Tibial nerve (tissue), 4 donors: ENCODE measurements at regions not wholly inside any gene's neighbourhood (a gene's known extent, or its start where the extent isn't known, plus 50 kb on each side); places are given as distances from the start of the nearest gene placed in this dataset.

ENCODE experiments used
- DNase-seq, 2 donors: peaks; one replicate each; pipeline ENCODE4 v3.0.0-alpha.2; 2019; ENCODE audit warnings: low spot score in 2 of 2
- H3K27ac ChIP-seq, 4 donors: fragments of 200-600 bp; sonication (generic) in 3 of 4; one replicate each; pipeline ENCODE4 v1.5.1; 2017 to 2019; ENCODE audit warnings: mild to moderate bottlenecking in 1 of 4
- H3K27me3 ChIP-seq, 2 donors: fragments of 200-600 bp; sonication (generic) in 1 of 2; one replicate each; pipeline versions ENCODE4 v1.5.1 to v1.6.0; 2017 to 2019
- H3K36me3 ChIP-seq, 3 donors: fragments of 200-600 bp; sonication (generic); one replicate each; pipeline ENCODE4 v1.5.1; 2018 to 2019
- H3K4me1 ChIP-seq, 4 donors: fragments of 200-600 bp; sonication (generic) in 3 of 4; one replicate each; pipeline ENCODE4 v1.5.1; 2017 to 2019
- H3K4me3 ChIP-seq, 4 donors: fragments of 200-600 bp; sonication (generic) in 3 of 4; one replicate each; pipeline ENCODE4 v1.5.1; 2017 to 2019; ENCODE audit warnings: mild to moderate bottlenecking in 1 of 4, moderate library complexity in 1 of 4
- H3K9me3 ChIP-seq, 4 donors: fragments of 200-600 bp; sonication (generic) in 3 of 4; one replicate each; pipeline ENCODE4 v1.5.1; 2017 to 2019
- CTCF ChIP-seq, 5 experiments: fragments of 200-600 bp in 3 of 5; fragments of 450-650 bp in 2 of 5; sonication (generic) in 3 of 5; IDR thresholded peaks; one replicate each; pipeline ENCODE4 v1.5.1; 2016 to 2019; ENCODE audit warnings: antibody characterized with exemption in 5 of 5, mild to moderate bottlenecking in 3 of 5, moderate library complexity in 2 of 5
- EP300 ChIP-seq, 2 donors: sonication (generic); formaldehyde crosslinking; IDR thresholded peaks; one replicate each; pipeline ENCODE4 v1.6.1; 2017; ENCODE audit warnings: antibody characterized with exemption in 2 of 2, mild to moderate bottlenecking in 1 of 2
- POLR2A ChIP-seq, 2 donors: fragments of 450-650 bp; IDR thresholded peaks; one replicate each; pipeline ENCODE4 v1.6.1; 2017; ENCODE audit warnings: antibody characterized with exemption in 2 of 2, mild to moderate bottlenecking in 2 of 2, moderate library complexity in 2 of 2
- WGBS, 2 donors: methylation state at CpG; one replicate each; pipeline ENCODE4 v1.1.5; 2018; 5-methylcytosine and 5-hydroxymethylcytosine counted together

- WGBS, 2 donors = 64 to 71% methylated on average over 2 of the region's 2 CpGs
- no peaks in the 10 kb centered on the region for H3K4me1 ChIP-seq
- no peak overlapping the region for H3K27ac ChIP-seq
- no peak for DNase-seq
- TF ChIP-seq POLR2A (IDR thresholded peaks at IDR 0.05) = no peak
- no peak for TF ChIP-seq EP300 (IDR thresholded peaks at IDR 0.05)
- no peak for TF ChIP-seq CTCF (IDR thresholded peaks at IDR 0.05)
- H3K4me3 ChIP-seq = no peak overlapping the region
- peaks cover 0 to 5% of the 10 kb centered on the region in 2 donors for H3K27me3 ChIP-seq
- no peaks in the 10 kb centered on the region for H3K9me3 ChIP-seq
- H3K36me3 ChIP-seq = no peaks in the 10 kb centered on the region
These were observed 87.4 kb downstream of the FAM9B start for GRCh38 chrX:8946563-8946962.

GRCh38 chrX:8939322-8939721, 94.6 kb downstream of the FAM9B start:
- no peaks in the 10 kb centered on the region for H3K27me3 ChIP-seq
- TF ChIP-seq POLR2A (IDR thresholded peaks at IDR 0.05) (no peak), CTCF (IDR thresholded peaks at IDR 0.05) (no peak), EP300 (IDR thresholded peaks at IDR 0.05) (no peak)
- H3K4me3 ChIP-seq = no peak overlapping the region
- no peak for DNase-seq
- peaks cover 0 to 4% (median 1%) of the 10 kb centered on the region in 4 donors for H3K9me3 ChIP-seq
- H3K4me1 ChIP-seq = no peaks in the 10 kb centered on the region
- 77 to 89% methylated on average over 3 of the region's 3 CpGs for WGBS, 2 donors
- H3K27ac ChIP-seq = no peak overlapping the region
- no peaks in the 10 kb centered on the region for H3K36me3 ChIP-seq

GRCh38 chrX:8927701-8928100, 106.2 kb downstream of the FAM9B start:
- H3K9me3 ChIP-seq = no peaks in the 10 kb centered on the region
- no peak overlapping the region for H3K4me3 ChIP-seq
- H3K27me3 ChIP-seq = no peaks in the 10 kb centered on the region
- WGBS, 2 donors = 31 to 46% methylated on average over 7 of the region's 7 CpGs
- DNase-seq = no peak
- no peaks in the 10 kb centered on the region for H3K4me1 ChIP-seq
- no peak overlapping the region for H3K27ac ChIP-seq
- H3K36me3 ChIP-seq = no peaks in the 10 kb centered on the region
- no peak for TF ChIP-seq POLR2A (IDR thresholded peaks at IDR 0.05)
- TF ChIP-seq CTCF (IDR thresholded peaks at IDR 0.05) = no peak
- TF ChIP-seq EP300 (IDR thresholded peaks at IDR 0.05) = no peak

- TF ChIP-seq CTCF (IDR thresholded peaks at IDR 0.05) (no peak), EP300 (IDR thresholded peaks at IDR 0.05) (no peak), POLR2A (IDR thresholded peaks at IDR 0.05) (no peak)
- WGBS, 2 donors = 72 to 75% methylated on average over 5 of the region's 5 CpGs
- H3K27ac ChIP-seq = no peak overlapping the region
These were observed 106.8 kb downstream of the FAM9B start for GRCh38 chrX:8927066-8927635.

GRCh38 chrX:8921615-8922014, 112.3 kb downstream of the FAM9B start:
- H3K4me3 ChIP-seq = no peak overlapping the region
- H3K4me1 ChIP-seq = no peaks in the 10 kb centered on the region
- H3K9me3 ChIP-seq = no peaks in the 10 kb centered on the region
- DNase-seq = no peak
- H3K27ac ChIP-seq = no peak overlapping the region
- WGBS, 2 donors = 69 to 70% methylated on average over 2 of the region's 2 CpGs
- no peak for TF ChIP-seq EP300 (IDR thresholded peaks at IDR 0.05)
- TF ChIP-seq POLR2A (IDR thresholded peaks at IDR 0.05) = no peak
- TF ChIP-seq CTCF (IDR thresholded peaks at IDR 0.05) = no peak
- no peaks in the 10 kb centered on the region for H3K36me3 ChIP-seq
- H3K27me3 ChIP-seq = no peaks in the 10 kb centered on the region

More at GRCh38 chrX:8927066-8927635, 106.8 kb downstream of the FAM9B start:
- H3K4me1 ChIP-seq = no peaks in the 10 kb centered on the region
- no peak overlapping the region for H3K4me3 ChIP-seq
- no peaks in the 10 kb centered on the region for H3K36me3 ChIP-seq
- no peaks in the 10 kb centered on the region for H3K9me3 ChIP-seq
- no peaks in the 10 kb centered on the region for H3K27me3 ChIP-seq
- DNase-seq = no peak
